Left ventricle myocardium superior (tissue), 1 donor: ENCODE measurements at regions not wholly inside any gene's neighbourhood (a gene's known extent, or its start where the extent isn't known, plus 50 kb on each side); places are given as distances from the start of the nearest gene placed in this dataset.
"Not testable (repeated sequence)": the region's sequence is repeated elsewhere in the genome, so short reads cannot be mapped to it uniquely, and the experiment has no call there.

Experiments
- ATAC-seq: fragments of 200-7000 bp; cut with Tn5 transposase; one replicate; pipeline ENCODE4 v1.9.1; 2020; ENCODE audit warnings: mild to moderate bottlenecking, moderate library complexity
- DNase-seq: peaks from one replicate; pipeline ENCODE4 v3.0.0-alpha.2; 2020
- intact Hi-C: fragments of 100-400 bp; cut with micrococcal nuclease; formaldehyde crosslinking; loops from one replicate; pipeline ENCODE4 v1.11.0; 2022
- donor health status: DM: no; HTN: yes; CAD: no; lungs with severe emphysema.

DNA sequence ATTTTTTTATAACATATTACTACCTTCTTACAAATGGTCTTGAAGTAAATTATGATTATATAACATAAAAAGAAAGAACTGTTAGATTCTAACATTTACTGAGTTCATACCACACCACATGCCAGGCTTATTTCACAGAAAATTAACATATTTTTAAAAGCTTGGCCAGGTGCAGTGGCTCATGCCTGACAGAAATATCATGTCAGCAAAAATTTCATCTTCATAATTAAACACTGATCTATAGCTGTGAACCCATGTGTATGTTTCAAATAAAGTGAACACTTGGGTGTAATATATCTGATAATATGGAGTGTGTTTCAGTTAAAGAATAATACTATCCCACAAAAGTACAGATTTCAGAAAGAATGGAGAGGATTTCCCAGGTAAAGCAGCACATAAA is 296.5 kb downstream of the SI start:
- intact Hi-C loops = no loop called here
- ATAC-seq = no peak

DNA sequence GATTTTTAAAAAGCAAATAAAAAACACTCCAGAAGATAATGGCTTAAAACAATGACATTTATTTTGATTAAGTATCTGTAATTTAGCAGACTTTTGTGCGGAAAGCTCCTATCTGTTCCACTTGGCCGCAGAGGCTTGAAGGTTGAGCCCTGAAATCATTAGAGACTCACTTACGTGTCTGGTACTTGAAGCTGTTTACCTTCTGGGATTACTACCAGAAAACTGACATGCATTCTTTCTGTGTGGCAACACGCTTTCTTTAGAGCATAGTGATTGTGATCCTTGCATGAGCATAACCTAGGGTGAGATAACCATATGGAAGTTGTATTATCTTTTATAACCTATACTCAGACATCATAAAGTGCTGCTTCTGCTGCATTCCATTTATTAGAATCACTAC is 298.5 kb downstream of the SI start:
- no peak for DNase-seq
- intact Hi-C loops = no loop called here
- no peak for ATAC-seq

More for the DNA sequence above, 296.5 kb downstream of the SI start:
- no peak for DNase-seq

DNA sequence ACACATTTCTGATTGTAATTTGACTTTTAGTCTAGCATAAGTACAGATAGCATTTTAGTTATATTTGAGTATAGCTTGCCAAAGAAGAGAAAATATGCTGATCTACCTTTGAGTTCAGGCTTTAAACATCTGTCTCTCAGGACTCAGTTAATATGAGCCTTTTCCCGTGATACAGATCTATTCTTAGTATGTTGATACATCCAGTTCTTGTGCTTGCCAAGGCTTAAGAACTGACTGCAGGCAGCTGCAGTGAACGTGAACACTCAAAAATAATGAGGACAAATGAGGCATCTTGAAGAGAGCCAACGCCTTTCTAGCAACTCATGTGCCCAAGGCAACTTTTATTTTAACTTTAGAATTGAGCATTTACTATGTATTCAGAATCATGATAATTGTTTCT is 325.5 kb downstream of the SI start:
- ATAC-seq (no peak), DNase-seq (no peak)
- intact Hi-C loops = no loop called here

DNA sequence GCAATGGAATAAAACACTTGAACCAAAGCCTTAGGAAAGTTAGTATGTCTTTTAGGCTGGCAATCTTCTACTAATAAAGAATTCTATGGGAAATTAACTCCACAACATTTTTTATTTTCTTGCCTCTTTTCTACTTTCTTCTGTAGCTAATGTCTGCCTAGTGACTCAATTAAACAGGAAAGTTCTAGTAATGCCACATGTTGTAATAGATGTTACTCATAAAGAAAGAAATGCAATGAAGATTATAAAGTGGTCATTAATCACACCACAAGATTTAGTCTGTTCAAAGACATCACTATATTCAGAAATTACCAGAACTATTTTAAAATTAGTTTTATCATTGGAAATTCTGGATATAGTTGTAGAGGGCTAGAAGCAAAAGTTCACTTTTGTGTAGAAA is 329.7 kb downstream of the SI start:
- DNase-seq (no peak), ATAC-seq (no peak)
- intact Hi-C loops = no loop called here

DNA sequence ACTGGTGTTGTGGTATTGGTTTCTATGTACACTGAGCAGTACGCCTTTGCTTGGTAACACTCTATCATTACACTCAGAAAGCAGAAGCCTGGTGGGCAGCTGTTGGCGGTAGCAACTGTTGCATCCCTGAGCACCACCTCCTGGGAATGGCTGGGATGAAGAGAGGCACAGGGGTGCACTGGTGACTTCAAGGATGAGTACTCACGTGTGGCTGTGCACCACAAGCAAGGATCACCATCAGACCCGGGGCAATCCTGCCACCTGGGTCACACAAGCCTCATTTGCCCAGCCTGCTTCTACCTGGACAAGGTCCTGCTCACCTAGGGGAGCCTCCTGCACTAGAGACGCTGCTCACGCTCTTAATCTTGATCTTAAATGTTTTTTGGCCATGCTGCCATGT is 336.4 kb downstream of the SI start:
- intact Hi-C loops = no loop called here
- DNase-seq = no peak
- no peak for ATAC-seq

DNA sequence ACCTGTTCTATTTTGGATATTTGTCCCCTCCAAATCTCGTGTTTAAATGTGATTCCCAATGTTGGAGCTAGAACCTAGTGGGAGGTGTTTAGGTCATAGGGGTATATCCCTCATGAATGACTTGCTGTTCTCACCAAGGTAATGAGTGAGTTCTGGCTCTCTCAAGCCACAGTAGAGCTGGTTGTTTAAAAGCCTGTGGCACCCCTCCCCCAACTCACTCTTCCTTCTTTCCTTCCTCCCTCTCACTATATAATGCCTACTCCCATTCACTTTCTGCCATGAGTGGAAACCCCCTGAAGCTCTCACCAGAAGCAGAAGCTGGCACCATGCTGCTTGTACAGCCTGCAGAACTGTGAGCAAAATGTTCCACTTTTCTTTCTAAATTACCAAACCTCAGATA is 341.1 kb downstream of the SI start:
- intact Hi-C loops = no loop called here
- no peak for ATAC-seq
- no peak for DNase-seq

DNA sequence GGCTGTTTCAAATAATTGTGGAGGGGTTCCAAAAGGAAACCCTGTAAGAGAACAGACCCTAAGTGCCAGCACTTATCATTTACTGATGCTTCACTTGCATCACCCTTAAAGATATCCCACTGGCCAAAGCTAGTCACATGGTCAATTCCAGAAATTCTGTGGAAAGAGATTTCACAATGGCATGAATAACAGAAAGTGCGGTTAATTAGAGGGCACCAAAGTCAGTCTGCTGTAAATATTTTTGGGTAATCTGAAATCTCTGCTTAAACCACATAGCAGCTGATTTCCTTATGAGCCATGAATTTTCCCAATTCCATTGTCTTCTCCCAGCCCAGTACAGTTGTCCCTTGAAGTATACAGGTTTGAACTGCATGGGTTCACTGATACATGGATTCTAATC is 346.1 kb downstream of the SI start:
- no peak for ATAC-seq
- intact Hi-C loops = no loop called here

DNA sequence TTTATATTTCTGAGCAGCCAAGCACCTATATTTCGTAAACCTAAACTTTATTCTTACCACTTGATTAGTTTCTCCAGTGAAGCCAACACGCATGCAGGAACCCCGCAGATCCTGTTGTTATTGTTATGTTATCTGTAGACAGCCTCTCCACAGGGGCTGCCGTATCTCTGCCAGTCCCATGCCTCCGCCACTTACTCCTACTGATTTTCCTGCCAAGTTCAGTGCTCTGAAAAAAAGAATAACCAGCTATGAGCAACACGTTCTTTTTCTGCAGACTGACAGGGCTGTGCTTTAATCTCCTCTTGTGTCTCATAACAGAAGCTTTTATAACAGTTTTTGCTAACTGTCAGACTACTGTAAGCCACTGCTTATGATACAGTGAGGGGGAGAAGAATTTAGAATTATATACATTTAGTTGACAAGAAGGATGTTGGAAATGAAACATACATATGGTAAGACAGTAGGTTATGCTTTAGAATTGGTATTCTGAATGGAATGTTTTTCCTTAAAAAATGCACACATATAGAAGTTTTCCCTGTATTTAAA is 347.4 kb downstream of the SI start:
- DNase-seq (no peak), ATAC-seq (peak; percentile 49)
- intact Hi-C loops = no loop called here

More for the DNA sequence above, 346.1 kb downstream of the SI start:
- DNase-seq = no peak

DNA sequence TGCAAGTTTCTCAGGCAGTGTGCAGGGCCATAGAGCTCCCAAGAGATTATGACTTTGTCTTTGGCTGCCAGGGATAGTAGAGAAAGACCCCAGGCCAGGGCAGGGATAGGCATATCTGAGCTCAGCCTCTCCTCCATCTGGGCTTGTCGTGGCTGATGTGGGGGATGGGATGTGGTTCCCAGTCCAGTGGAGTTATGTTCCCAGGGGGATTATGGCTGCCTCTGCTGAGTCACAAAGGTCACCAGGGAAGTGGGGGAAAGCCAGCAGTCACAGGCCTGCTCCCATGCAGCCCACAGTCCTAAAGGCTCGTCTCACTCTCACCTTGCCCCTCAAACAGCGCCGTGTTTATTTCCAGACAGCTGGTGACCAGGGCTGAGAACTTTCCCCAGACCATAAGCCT is 354.9 kb downstream of the SI start:
- ATAC-seq = no peak
- intact Hi-C loops = no loop called here
- DNase-seq = no peak

DNA sequence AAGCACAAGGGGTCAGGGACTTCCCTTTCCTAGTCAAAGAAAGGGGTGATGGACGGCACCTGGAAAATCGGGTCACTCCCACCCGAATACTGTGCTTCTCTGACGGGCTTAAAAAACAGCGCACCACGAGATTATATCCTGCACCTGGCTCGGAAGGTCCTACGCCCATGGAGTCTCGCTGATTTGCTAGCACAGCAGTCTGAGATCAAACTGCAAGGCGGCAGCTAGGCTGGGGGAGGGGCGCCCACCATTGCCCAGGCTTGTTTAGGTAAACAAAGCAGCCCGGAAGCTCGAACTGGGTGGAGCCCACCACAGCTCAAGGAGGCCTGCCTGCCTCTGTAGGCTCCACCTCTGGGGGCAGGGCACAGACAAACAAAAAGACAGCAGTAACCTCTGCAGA is 375.5 kb downstream of the SI start:
- not testable (repeated sequence) for DNase-seq

DNA sequence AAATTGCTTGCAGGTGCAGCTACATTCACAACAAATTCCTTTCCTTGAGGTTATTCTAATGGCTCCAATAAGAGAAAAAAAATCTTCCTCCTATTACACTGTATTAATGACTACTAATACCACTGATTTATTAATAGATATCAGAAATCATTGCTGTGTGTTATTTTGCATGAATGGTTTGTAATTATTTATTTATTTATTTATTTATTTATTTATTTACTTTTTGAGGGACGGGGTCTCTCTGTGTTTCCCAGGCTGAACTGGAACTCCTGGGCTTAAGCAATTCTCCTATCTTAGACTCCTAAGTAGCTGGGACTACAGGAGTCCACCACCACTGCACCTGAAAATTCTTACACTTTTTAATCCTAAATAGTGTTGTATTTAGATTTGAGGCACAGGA is 390.4 kb downstream of the SI start:
- ATAC-seq (no peak), DNase-seq (no peak)
- intact Hi-C loops = no loop called here

More for the DNA sequence above, 375.5 kb downstream of the SI start:
- ATAC-seq, intact Hi-C loops: not testable (repeated sequence)

DNA sequence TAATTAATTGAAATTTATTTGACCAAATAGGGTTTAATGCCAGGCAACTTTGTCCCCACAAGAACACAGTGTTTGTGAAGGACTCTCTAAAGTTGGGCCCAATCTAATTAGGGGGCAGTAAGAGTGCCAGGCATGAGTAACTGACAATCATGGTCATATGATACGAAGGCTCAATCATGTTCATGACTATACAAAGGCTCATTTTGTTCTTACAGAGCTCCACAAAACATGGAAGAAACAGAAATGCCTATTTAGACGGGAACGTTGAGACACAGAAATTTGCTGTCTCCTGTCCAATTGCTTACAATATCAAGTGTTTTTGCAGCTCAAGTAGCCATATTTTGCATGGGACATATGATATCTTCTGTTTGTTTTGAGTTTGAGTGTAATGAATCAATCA is 391.1 kb downstream of the SI start:
- ATAC-seq = no peak
- intact Hi-C loops = no loop called here

DNA sequence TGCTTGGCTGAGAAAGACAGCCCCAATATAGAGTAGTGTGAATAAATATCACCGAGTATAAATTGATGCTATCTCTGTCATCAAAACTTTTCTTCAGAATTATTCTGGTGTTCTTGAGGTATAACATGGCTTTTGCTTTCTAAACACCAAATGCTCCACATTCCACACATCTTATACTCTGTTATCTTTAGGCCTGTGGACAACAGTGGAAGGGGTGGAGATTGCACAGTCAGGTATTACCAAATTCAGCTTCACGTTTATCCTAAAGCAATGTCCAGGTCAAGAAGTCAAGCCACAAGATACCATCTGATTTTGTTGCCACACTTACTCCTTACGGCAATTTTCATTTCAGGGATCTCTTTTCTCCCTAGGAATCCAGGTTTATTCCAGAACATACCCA is 394.8 kb downstream of the SI start:
- ATAC-seq (no peak), DNase-seq (no peak)
- intact Hi-C loops = no loop called here

More for the DNA sequence above, 391.1 kb downstream of the SI start:
- DNase-seq = no peak

DNA sequence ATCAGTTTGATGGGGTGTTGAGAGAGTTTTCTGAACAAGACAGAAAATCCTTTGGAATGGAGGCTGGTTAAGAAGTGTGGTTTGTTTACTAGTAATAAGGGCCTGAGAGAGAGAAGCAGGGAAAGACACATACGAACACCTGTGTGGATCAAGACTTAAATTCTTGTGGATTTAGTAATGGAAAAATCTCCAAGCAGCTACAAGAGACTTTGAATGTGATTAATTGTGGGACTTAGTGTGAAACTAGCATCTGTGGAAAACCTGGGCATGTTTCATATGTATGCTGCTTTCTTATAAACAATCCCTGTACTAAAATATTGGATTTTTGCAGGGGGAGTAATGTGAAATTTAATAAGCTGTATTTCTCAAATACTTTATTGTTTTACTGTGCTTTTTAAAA is 399.1 kb downstream of the SI start:
- intact Hi-C loops = no loop called here
- DNase-seq = no peak
- no peak for ATAC-seq

DNA sequence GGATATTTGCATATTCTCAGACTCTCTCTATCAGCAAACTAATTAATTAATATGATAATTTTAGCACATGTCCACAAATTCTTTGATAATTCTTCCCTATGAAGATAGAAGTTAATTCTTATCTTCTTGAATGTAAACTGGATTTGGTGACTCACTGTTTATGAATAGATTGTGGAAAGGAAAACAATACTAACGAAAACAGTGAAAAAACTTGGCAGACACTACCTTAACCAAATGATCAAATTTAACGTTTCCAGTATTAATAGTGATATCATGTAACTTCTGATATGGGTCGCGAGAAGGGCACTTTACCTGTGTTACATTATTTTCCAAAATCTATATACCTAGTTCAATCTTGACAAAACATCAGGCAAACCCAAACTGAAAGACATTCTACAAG is 401.0 kb downstream of the SI start:
- intact Hi-C loops = no loop called here
- DNase-seq = no peak
- ATAC-seq = no peak

DNA sequence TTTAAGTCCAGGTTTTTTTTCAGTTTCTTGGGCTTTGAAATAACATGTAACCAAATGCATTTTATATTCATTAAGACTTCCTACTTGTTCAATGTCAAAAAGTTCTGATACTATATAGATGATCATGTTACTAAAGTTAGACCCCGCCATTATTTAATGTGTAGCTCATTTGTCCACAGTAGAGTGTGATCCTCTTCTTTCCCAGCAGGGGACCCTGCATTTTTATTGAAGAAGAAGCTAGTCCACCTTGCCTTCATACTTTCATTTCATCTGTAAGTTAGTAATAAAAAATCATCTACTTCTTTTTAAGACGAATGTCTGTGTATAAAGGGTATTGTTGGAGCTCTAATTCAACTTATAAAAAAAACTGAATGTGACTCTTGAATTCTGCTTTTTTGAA is 404.6 kb downstream of the SI start:
- intact Hi-C loops = no loop called here
- no peak for ATAC-seq
- no peak for DNase-seq

DNA sequence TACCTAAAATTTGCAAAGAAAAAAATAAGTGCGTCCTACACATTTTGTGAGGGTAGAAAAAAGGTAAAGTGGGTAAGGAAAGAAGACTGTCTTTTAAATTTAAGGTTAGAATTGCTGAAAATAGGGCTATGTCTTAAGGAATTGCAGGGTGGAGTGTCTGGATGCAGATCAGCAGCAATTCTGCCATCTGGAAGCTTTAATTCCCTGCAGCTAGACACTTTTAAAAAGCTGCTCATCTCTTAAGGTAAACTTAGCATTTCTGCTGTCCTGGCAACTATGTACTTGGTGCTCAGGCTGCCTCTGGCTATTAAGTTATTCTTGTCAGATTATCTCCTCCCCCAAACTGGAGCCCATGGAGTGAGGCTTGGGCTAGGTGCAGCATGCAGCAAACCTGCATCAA is 420.2 kb downstream of the SI start:
- no peak for DNase-seq
- ATAC-seq = no peak
- intact Hi-C loops = no loop called here

DNA sequence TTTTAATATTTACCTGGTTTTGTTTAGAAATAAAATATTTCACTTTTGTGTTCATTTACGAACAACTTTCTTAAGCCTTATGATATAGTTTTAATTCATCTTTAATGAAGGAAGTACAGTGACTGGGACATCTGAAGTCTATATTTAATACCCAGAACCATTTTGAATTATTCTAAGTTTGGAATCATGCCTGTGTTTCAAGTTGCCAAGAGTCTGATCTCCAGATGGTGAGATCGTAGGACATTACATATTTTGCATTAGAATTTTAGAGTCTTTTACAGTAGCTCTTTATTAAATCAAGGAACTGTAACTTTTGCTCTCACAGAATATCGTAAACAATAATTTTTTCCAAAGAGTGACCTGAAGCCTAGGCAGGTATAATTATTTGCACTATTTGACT is 420.7 kb downstream of the SI start:
- ATAC-seq (no peak), DNase-seq (no peak)
- intact Hi-C loops = no loop called here

DNA sequence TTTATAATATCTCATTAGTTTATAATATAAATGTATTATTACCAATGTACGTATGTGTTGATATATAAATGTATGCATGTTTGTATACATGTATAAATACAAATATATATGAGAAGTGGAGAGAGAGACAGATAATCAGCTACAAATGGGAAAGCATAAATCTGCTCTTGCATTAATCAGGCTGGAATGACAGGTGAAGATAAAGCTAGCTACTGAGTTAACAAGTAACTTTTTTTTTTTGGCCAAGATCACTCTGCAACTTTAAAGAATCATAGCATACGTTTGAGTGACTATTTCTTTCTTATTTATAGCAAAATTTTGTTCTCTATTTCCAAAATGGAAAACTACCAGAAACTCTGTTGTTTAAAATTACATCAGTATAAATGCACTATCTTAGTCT is 422.8 kb downstream of the SI start:
- DNase-seq (no peak), ATAC-seq (no peak)
- intact Hi-C loops = no loop called here

DNA sequence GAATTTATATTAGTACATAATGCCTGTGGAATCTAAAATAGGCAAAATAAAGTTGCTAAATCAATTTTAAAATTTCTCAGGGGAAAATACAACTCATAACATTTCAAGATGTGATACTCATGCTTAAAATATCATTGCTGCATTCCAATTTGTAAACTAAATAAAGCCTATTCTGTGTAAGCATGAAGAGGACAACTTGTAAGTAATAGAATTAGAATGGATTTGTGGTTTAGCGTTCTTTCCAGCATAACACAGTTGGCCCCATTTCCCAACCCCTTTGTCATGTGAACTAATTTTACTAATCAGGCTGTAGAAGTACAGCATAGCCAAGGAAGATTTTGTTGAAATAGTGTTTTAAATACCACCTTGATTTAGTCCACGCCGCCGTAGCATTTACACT is 437.2 kb downstream of the SI start:
- ATAC-seq (no peak), DNase-seq (no peak)
- intact Hi-C loops = no loop called here

DNA sequence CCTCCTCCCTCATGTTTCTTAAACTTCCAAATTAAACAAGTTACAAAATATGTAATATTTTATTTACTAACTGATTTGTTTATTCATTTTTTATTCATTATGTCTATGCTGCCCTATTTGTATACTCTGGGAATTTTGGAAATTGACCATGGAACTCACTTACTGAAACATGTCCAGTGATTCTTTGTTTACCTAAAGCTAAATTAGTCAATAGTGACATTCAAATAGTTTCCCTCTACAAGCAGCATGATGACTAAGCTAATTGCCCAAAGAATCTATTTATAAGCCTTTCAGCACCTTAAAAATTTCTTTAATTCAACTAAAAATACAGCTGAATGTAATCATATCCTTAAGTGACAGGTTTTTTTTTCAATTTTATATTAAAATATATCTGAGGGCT is 437.7 kb downstream of the SI start:
- ATAC-seq = no peak
- DNase-seq = no peak
- intact Hi-C loops = no loop called here

DNA sequence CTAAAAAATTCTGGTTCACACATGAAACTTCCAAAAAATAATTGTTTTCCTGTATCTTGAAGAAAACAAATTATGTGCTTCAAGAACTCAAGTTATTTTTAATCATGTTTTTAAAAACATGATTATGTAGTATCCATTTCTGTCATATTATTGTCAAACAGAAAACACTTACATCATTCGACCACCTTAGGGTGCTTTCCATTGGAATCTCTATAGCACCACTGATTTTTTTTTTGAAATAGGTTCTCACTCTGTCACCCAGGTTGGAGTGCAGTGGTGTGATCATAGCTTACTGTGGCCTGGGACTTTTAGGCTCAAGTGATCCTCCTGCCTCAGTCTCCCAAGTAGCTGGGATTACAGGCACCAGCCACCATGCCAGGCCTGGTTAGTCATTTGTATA is 457.3 kb downstream of the SI start:
- DNase-seq (no peak), ATAC-seq (no peak)
- intact Hi-C loops = no loop called here
